Adrenal gland (tissue), 9 donors: ENCODE measurements at regions not wholly inside any gene's neighbourhood (a gene's known extent, or its start where the extent isn't known, plus 50 kb on each side); places are given as distances from the start of the nearest gene placed in this dataset.

Experiments
- DNase-seq, 7 donors: peaks; one replicate each; pipeline ENCODE4 v3.0.0-alpha.2; 2019 to 2020
- H3K27ac ChIP-seq, 5 donors: fragments of 200-600 bp; sonication (generic) in 4 of 5; 1 replicate in 3 of 5; 2 replicates in 2 of 5; pipeline versions ENCODE4 v1.5.1 to v1.8.0; 2016 to 2020; ENCODE audit warnings: mild to moderate bottlenecking in 1 of 5
- H3K27me3 ChIP-seq: fragments of 200-600 bp; 2 replicates; pipeline ENCODE4 v1.8.0; 2021
- H3K36me3 ChIP-seq, 2 donors: fragments of 200-600 bp; replicated peaks in 1 of 2; 1 replicate in 1 of 2; 2 replicates in 1 of 2; pipeline versions ENCODE4 v1.5.1 to v1.8.0; 2018 to 2022
- H3K4me1 ChIP-seq, 2 donors: fragments of 200-600 bp; replicated peaks in 1 of 2; 1 replicate in 1 of 2; 2 replicates in 1 of 2; pipeline versions ENCODE4 v1.5.1 to v1.8.0; 2018 to 2021
- H3K4me3 ChIP-seq, 4 donors: fragments of 200-600 bp; sonication (generic) in 3 of 4; one replicate each; pipeline ENCODE4 v1.5.1; 2016 to 2018
- H3K9me3 ChIP-seq, 3 donors: fragments of 200-600 bp; sonication (generic) in 1 of 3; replicated peaks in 1 of 3; 1 replicate in 2 of 3; 2 replicates in 1 of 3; pipeline versions ENCODE4 v1.5.1 to v1.8.0; 2016 to 2021
- CTCF ChIP-seq, 6 experiments: fragments of 450-650 bp in 4 of 6; fragments of 200-600 bp in 2 of 6; sonication (generic) in 1 of 6; IDR thresholded peaks; 1 replicate in 5 of 6; 2 replicates in 1 of 6; pipeline versions ENCODE4 v1.5.1 to v1.8.0; 2016 to 2021; ENCODE audit warnings: antibody characterized with exemption in 6 of 6, mild to moderate bottlenecking in 2 of 6, moderate library complexity in 1 of 6
- POLR2A ChIP-seq, 2 donors: fragments of 450-650 bp; IDR thresholded peaks; one replicate each; pipeline ENCODE4 v1.6.1; 2017; ENCODE audit warnings: antibody characterized with exemption in 2 of 2, mild to moderate bottlenecking in 2 of 2, moderate library complexity in 1 of 2
- WGBS, 4 donors: extraction: QIAGEN DNeasy Blood & Tissue Kit in 2 of 4; methylation state at CpG; one replicate each; pipeline versions ENCODE4 v1.1.5 to v1.1.7; 2013 to 2017; 5-methylcytosine and 5-hydroxymethylcytosine counted together
- intact Hi-C, 2 donors: fragments of 100-400 bp; cut with DNase I; formaldehyde crosslinking; loops; one replicate each; pipeline versions ENCODE4 v1.14.1 to v1.15.0; 2022 to 2023
- donor health status: healthy with polysubstance abuse.
- donor health status: Bipolar disorder and iron deficiency.
- donor health status: DM: yes; HTN: yes; CAD: no.
- donor health status: DM: no; HTN: no; CAD: no.
- donor health status: DM: no; HTN: no; CAD: no.

- Histone ChIP-seq H3K4me3 (no peak overlapping the region), H3K27ac (no peak overlapping the region), H3K4me1 (no peaks in the 10 kb centered on the region), H3K27me3 (no peaks in the 10 kb centered on the region), H3K9me3 (peaks cover 0 to 8% (median 7%) of the 10 kb centered on the region in 3 donors), H3K36me3 (no peaks in the 10 kb centered on the region)
- no peak for TF ChIP-seq POLR2A (IDR thresholded peaks at IDR 0.05)
- TF ChIP-seq CTCF (IDR thresholded peaks at IDR 0.05) = no peak
- intact Hi-C loops = no loop called here
- 52 to 72% (median 64%) methylated on average over 4 of the region's 4 CpGs for WGBS, 4 donors
- DNase-seq = no peak
These were observed 269.7 kb downstream of the THBS2 start for GRCh38 chr6:168983925-168984324.

- H3K9me3 ChIP-seq = peaks cover 0 to 8% (median 7%) of the 10 kb centered on the region in 3 donors
- no peak for DNase-seq
- intact Hi-C loops = no loop called here
- H3K27me3 ChIP-seq = no peaks in the 10 kb centered on the region
- WGBS, 4 donors = 60 to 70% (median 65%) methylated on average over 2 of the region's 2 CpGs
- H3K36me3 ChIP-seq = no peaks in the 10 kb centered on the region
- TF ChIP-seq CTCF (IDR thresholded peaks at IDR 0.05) (no peak), POLR2A (IDR thresholded peaks at IDR 0.05) (no peak)
- no peak overlapping the region for H3K27ac ChIP-seq
- no peaks in the 10 kb centered on the region for H3K4me1 ChIP-seq
- H3K4me3 ChIP-seq = no peak overlapping the region
These were observed 272.5 kb downstream of the THBS2 start for GRCh38 chr6:168981187-168981586.

GRCh38 chr6:168979254-168979653 lies 274.4 kb downstream of the THBS2 start:
- peaks cover 0 to 8% (median 7%) of the 10 kb centered on the region in 3 donors for H3K9me3 ChIP-seq
- no peak overlapping the region for H3K27ac ChIP-seq
- no peak for TF ChIP-seq POLR2A (IDR thresholded peaks at IDR 0.05)
- TF ChIP-seq CTCF (IDR thresholded peaks at IDR 0.05) = no peak
- no peak for DNase-seq
- H3K36me3 ChIP-seq = no peaks in the 10 kb centered on the region
- 49 to 60% (median 56%) methylated on average over 3 of the region's 3 CpGs for WGBS, 4 donors
- no peak overlapping the region for H3K4me3 ChIP-seq
- no peaks in the 10 kb centered on the region for H3K27me3 ChIP-seq
- H3K4me1 ChIP-seq = no peaks in the 10 kb centered on the region
- intact Hi-C loops = no loop called here

GRCh38 chr6:168972128-168972527 lies 281.5 kb downstream of the THBS2 start:
- H3K36me3 ChIP-seq = no peaks in the 10 kb centered on the region
- H3K9me3 ChIP-seq = no peaks in the 10 kb centered on the region
- intact Hi-C loops = no loop called here
- no peaks in the 10 kb centered on the region for H3K4me1 ChIP-seq
- WGBS, 4 donors = 69 to 84% (median 79%) methylated on average over 2 of the region's 2 CpGs
- DNase-seq = no peak
- no peak overlapping the region for H3K4me3 ChIP-seq
- no peaks in the 10 kb centered on the region for H3K27me3 ChIP-seq
- TF ChIP-seq POLR2A (IDR thresholded peaks at IDR 0.05) = no peak
- TF ChIP-seq CTCF (IDR thresholded peaks at IDR 0.05) = no peak
- H3K27ac ChIP-seq = no peak overlapping the region
